HG03521 (cell line): ENCODE measurements at regions not wholly inside any gene's neighbourhood (a gene's known extent, or its start where the extent isn't known, plus 50 kb on each side); places are given as distances from the start of the nearest gene placed in this dataset.
"Not testable (repeated sequence)": the region's sequence is repeated elsewhere in the genome, so short reads cannot be mapped to it uniquely, and the experiment has no call there.

ENCODE experiments used
- ATAC-seq: cut with Tn5 transposase; IDR thresholded peaks from one replicate; pipeline ENCODE4 v1.9.1; 2021; ENCODE audit warnings: mild to moderate bottlenecking, moderate library complexity; ENCODE audit not compliant: unreplicated experiment

DNA sequence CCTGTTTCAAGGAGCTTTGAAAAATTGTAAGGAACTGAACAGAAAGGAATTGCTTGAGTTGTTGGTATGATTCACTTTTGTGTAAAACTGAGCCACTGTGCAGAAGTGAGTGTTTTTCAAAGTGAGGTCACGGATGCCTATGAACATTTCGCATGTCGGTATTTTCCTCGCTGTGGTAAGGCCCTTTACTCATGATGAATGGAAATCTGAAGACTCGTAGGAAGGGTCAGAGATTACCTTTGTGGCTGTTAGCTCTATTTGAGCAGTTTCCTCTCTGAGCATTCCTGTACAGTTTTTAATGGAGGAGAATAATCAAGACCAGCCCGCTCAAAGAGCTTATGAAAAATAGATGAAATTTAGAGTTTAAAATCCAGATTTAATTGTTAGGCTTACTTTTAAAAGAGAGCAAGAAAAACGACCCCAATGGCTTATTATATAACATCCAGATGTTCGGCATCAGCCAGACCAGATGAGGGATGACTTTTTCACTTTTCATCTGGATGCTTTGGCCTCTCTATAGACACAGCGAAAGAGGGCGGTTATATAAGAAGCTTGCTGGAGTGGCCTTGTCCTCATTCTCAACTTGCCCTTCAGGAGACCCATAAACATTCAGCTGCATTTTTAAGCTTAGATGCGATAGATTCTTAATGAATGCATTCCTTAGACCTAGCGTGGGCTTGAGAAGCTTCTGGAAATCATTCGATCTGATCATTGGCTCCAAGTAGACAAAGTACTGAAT, 99.5 kb downstream of the CD83 start:
- no peak for ATAC-seq

DNA sequence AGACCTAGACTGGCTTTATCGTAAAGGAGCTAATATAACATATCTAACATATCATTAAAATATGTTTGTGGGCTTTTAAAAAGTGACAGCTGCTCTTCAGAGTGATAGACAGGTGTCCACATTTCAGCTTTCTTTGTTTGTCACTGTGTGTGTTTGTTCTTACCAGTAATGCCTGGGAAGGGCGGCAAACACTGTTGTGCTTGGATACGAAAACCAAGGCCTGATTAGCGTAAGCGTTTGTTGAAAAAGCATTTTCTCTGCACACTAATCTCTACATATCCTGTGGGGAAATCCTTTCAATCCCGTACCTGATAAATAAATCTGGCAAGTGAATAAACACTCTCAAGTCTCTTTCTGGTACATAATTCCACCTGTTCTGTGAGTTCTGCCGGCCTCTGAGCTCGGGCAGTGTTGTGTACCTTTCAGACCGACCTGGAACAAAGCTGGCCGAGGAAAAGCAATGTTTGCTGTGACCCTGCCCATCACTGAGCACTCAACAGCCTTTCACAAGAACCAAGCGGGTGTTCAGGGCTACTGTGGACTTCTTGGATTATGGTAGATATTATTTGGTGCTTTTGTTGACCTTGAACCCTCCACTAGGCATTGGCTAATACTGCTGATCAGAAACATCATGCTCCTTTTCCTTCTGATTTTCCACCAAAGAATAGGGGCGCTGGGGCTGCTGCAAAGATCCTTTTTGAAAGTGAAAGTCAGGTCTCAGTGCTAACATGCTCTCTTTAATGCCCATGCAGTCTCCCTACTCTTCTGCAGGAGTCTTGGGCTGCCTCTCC, 100.4 kb downstream of the CD83 start:
- ATAC-seq, result no peak

DNA sequence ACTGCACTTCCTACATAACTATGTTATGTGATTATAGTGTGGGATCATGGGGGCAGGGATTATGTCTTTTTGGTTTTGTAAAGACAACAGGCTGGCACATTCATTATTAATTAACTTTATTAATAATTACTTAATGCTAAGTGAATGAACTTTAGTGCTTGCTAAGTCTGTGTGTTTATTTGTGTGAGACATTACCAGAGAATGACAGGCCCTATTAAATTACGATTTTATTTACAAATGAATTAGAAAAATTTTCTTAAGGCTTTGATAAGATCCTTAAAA, 100.9 kb downstream of the CD83 start:
- ATAC-seq, result no peak

DNA sequence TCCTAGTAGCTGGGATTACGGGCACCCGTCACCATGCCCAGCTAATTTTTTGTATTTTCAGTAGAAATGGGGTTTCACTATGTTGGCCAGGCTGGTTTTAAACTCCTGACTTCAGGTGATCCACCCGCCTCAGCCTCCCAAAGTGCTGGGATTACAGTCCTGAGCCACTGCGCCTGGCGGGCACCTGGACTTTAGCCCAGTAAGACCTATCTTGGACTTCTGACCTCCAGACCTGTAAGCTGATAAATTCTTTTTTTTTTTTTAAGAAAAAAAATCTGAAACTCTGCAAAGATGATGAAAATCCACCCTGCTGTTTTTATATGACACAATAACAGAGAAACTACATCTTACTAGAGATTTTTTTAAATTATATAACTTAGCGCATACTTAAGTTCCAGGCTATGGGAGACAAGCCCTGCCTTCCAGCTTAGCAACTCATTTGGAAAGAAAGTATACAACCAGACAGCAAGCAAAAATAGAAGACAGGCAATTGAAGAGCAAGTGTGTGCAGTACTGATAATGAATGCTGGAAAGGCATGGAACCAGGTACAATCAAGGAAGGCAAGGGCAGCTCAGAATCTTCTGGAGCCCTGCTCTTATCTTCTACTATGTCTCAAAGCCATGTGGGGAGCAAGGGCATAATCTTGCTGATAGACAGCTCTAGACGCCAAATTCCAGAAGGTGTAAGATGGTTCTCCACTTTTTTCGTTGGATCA, 104.2 kb downstream of the CD83 start:
- no peak for ATAC-seq

DNA sequence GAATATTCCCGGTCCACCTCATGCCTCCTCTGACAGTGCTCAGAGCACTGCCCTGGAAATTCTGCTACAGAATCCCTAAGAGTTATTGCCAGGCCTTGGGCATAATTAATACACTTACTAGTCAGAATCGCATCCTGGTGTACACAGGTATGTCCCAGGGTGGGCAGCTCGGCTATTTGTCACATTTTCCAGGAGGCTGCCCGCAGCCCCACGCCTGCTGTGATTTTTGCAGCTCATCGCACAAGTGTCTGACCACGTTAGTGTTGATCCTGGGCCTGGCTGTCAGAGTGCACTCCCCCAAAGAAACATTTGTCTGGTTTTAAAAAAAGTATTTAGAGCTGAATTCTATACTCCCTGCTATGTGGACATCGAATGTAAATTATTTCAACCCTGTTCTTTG, 105.4 kb downstream of the CD83 start:
- no peak for ATAC-seq

DNA sequence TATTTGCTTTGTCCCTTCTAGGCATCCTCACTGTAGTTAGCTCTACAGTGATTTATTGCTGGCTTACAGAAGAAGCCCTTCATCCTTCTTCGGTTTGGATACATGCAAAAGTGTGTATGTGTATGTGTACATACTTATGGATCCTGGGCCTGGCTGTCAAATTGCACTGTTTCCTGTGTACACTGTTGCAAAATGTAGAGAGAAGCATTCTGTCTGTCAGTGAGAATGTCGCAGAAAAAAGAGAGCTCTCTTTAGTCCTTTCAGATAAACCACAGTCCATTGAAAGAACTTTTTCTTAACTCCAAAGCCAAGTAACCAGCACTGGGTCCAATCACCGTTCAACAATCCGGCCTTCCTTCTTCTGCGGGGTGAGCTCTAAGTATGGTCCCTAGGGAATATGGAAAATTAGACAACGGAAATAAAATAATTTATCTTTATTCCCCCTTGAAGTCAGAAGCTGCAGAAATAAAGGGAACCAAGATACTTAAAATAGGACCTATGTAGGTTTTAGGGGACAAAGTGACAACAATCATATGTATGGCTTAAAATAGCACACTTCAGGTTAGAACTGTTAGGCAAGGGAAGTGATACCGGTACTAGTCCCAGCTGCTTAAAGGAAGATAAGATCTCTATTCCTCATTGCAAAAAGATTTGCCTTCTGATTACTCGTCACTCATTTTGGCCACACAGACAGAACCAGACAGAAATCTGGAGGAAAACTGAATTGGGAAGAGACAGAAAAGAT, 107.0 kb downstream of the CD83 start:
- ATAC-seq, result no peak

DNA sequence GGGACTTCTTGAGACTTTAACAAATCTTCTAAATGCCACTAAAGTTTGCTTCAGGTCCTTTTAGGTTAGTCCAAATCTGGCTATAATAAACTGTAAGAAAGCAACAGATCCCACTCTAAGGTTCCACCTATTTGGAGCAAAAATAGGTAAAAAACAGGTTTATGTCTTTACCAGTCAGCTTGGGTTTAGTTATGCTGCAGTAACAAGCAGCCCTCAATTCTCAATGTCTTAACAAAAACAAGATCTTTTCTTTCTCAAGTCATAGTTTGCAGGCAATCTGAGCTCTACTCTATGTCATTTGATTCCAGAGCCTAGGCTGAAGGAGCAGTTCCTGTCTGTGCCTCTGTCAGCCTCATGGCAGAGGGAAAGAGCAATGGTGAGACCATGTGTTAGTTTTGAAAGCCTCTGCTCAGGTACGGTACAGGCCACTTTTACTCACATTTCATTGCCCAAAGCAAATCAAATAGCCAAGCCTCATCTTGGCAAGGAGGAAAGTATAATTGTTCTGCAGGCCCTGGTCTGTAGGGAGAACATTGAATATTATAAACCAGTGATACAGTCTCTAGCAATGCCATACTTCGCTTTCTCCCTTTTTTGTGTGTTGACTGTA, 108.6 kb downstream of the CD83 start:
- no peak for ATAC-seq

DNA sequence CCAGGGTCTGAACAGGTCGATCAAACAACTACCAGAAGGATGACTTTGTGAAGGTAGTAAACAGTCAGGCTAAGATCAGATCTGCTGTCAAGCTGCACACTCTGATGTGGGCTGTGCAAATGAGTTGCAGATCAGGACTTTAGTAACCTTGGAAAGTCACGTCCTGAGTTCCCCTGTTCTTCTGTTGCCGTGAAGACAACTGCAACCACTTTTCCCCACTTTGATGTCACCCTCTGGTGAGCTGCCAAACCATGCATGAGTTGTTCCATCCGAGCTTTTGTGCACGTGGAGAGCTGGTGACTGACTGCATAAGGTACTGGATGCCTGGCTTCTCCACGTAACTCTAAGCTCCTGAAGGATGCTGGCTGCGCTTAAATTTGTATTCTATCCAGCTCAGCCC, 111.0 kb downstream of the CD83 start:
- ATAC-seq, result no peak

DNA sequence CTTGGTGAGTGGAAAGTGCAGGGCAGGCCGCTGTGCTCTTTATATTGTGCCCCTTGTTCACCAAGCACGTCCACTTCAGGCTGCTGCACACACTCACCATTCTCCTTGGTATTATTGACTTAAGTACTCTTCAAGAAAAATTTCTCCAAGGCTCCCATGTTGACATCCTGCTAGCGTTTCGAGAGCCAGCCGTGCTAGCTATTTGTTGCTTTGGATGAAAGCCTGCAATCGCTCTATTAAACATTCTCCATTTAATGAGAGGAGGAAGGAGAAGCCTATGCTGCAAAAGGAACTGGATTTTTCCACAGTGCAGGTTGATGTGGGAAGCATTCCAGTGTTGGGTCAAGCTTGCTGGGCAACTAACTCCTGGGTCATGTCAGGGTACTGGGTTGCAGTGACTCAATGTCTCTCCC, 113.5 kb downstream of the CD83 start:
- ATAC-seq, result no peak

DNA sequence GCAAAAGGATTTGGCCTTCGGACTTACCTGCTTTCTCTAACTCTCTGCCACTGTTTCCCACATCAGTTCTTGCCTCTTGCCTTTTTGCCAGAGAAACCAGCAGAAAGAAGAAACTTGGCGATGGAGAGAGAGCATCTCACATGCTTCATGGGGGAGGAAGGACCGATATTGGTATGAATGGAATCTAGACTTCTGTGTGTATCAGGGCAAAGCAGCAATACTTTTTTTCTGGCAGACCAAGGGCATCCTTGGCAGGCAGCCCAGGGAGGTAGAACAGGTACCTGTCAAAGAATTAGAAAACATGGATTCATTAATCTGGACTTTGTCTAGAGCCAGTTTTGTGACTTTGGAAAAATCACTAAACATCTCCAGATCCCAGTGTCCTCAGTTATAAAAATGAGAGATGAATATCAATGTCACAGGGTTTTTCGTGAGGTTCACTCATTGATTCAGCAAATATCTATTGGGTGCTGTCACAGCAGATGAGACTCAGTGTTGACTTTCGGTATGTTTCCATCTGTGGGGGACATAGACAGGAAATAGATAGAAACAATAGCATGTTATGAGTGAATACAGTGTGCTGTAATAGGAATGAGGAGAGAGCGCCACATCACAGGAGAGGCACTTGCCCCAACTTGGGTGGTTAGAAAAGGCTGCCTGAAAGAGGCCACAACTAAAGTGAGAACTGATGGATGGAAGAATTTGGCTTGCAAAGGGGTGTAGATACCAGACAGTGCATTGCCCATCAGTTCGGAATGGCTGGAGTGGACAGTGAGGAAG, 114.1 kb downstream of the CD83 start:
- ATAC-seq, result no peak

DNA sequence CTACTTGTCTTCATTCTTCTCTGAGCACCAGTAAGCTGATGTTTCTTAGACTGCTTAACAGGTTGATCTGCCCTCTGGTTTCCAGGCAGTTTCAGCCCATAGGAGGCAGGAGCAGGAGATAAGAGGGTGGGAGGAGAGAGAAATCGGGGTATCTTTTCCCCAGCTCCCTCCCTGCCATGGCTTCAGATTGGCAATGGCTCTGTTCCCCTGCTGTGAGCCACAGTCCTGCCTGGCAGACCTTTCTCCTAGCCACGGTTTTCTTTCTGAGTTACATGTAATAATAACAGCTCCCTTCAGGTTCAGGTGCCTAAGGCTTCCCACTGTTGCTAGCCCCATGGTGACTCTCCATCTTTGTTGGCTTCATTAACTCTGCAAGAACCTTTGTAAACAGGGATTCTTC, 115.3 kb downstream of the CD83 start:
- ATAC-seq, result no peak

DNA sequence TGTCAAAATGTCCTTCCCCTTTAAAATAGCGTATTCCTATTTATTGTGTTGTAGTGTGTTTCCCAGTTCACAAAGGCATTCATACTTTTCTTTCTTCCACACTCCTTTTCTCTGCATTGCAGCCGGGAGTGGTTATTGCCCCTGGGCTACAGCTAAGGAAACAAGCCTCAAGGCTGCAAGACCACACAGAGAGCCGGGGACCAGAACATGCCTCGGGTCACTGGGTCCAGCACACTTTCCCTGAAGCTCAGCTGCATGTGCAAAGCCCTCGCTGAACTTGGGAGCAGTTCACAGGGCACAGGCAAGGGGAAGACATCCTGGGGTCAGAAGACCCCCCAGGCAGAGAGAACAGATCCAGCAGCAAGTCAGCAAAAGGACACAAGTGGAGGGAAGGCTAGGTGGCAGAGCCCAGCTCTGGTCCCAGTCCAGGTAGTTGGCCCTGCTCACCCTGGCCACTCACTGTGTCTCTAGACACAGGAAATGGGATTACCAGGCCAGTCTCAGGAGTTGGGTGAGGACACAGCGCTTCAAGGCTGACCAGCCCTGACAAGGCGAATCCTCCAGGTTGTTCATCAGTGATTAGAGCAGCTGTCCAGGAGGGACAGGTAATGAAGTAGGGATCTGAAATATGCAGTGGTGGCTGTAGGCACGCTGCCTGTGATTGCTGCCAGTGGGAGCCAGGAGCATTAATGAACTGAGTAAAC, 118.2 kb downstream of the CD83 start:
- no peak for ATAC-seq

DNA sequence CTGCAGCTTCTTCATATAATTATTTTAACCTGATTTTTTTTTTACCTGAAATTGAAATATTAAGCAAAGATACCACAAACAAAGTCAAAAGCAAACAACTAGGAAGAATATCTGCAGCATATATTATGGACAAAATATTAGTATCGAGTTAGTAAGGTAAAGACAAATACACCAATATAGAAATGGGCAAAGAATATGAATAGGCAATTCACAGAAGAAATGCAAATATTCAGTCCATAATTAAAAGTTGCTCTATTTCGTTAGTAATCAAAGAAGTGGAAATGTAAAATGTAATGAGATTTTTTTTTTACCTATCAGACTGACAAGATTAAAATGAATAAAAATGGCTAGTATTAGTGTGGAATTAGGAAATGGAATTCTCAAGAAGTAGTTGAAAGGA, 121.5 kb downstream of the CD83 start:
- ATAC-seq, result no peak

DNA sequence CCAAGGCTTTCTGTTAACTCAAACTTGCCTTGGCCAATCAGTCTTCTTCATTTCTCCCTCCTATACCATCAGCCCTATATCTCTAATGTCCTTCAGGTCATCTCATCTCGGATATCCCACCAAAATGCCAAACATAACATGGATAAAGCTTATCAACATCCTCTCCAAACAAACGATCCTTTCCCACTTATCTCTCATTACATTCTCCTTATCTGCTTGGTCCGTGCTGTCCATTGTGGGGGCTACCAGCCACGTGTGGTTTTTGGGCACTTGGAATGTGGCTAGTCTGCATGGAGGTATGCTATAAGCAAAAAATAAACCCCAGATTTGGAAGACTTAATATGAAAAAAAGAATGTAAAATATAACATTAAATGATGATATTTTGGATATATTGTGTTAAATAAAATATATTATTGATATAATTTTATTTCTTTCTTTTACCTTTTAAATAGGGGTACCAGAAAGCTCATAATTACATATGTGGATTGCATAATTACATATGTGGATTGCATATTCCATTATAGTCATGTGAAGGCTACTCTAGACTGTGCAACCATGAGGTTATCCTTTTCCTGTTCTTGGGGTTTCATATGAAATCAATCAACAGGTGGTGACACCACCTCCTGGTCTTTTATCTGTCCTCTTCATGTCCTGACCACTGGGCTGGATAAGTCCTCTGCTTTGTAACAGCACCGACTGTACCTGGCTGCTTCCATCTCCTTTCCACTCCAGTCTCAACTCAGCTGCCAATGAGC, 123.0 kb downstream of the CD83 start:
- no peak for ATAC-seq

DNA sequence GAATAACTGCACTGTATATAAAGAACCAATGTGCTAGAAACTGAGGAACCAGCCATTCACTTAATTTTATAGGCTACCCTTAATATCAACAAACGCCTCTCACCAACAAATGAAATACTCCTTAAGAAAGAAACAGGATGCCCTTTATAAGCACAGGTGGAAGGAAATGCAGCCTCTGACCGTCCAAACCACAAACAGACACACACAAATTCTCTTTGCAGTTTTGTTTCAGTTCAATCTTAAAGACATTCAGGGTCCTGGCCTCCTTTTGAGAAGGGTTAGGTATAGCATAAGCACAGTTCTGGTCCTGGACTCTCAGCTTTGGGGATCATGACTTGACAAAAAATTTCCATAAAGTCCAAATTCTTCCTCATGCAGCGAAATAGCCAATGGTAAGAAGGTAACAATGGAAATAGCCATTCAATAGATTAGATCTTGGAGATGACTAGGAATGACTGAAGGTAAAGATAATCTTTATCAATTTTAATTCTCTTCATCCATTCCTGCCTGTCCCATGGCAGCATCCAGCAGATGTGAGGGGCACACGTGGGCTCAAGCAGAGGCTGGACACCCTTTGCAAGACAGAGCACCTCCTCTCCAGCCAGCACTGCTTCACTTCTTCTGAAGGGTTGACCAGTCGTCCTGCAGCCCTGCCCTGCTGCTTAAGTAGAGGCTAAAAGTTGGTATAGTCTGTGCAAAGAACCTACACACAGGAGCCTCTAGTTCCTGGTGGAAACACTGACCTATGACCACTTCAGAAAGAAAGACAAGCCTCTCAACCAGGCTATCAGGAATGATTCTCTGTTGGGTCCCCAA, 123.9 kb downstream of the CD83 start:
- no peak for ATAC-seq

DNA sequence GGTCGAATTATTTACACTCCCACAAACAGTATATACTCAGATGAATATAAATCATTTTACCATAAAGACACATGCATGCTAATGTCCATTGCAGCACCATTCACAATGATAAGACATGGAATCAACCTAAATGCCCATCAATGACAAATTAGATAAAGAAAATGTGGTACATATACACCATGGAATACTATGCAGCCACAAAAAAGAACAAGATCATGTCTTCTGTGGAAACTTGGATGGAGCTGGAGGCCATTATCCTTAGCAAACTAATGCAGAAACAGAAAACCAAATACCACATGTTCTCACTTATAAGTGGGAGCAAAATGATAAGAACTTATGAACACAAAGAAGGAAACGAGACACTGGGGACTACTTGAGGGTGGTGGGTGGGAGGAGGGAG, 125.3 kb downstream of the CD83 start:
- not testable (repeated sequence) for ATAC-seq

DNA sequence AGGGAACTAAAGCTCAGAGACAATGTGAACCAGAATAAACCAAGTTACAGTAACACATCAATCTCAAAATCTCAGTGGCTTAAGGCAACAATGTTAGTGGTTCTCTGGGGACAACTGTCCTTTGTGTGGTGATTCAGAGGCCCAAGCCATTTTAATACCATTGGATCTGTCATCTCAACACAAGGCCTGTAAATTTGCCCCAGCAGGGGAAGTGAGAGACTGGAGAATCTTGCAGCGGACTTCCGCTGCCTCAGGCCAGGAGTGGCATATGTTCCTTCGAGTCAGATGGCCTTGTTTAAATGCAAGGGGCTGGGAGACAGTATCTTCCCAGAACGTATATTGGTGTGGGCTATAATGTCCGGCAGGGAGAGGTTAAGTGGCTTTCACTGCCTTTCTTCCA, 126.0 kb downstream of the CD83 start:
- no peak for ATAC-seq

DNA sequence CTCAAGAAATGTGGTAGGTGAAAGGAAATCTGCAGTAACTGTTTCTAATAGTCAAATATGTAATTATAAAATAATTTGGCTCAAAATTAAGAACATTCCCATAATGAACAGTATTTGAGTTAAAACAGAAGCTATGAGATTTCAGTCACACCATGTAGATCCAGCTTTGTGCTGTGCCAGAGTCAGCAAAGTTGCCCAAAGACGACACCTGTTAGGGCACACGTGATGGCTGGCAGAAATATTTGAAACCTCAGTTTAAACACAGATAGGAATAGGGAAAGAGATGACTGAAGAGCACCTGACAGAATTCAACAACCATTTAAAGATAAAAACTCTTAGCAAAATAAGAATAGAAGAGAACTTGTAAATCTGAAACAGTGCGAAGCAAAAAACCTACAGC, 129.3 kb downstream of the CD83 start:
- ATAC-seq, result no peak
